ENCODE measurements at regions not wholly inside any gene's neighbourhood (a gene's known extent, or its start where the extent isn't known, plus 50 kb on each side); places are given as distances from the start of the nearest gene placed in this dataset.

- no peak overlapping the region for H3K27ac ChIP-seq (ENCODE audit: low read length)
- no peaks in the 10 kb centered on the region for H3F3A ChIP-seq (ENCODE audit: insufficient read depth, low read length, poor library complexity, severe bottlenecking)
- peaks cover 10% of the 10 kb centered on the region for H3K9me3 ChIP-seq (ENCODE audit: low read length)
- H2AFZ ChIP-seq (ENCODE audit: low read depth, low read length): no peak overlapping the region
- H3K27me3 ChIP-seq (ENCODE audit: insufficient read depth, low read depth, low read length): no peaks in the 10 kb centered on the region
- no peak for TF ChIP-seq RAD21 (conservative IDR thresholded peaks at IDR 0.05)
- H4K20me1 ChIP-seq (ENCODE audit: insufficient read depth): no peaks in the 10 kb centered on the region
- H3K9me2 ChIP-seq (ENCODE audit: insufficient read depth, low read length): no peaks in the 10 kb centered on the region
- H3K4me3 ChIP-seq (ENCODE audit: low read length): no peak overlapping the region
- H3K4me2 ChIP-seq (ENCODE audit: low read length): no peak overlapping the region
- no peak overlapping the region for H3K9ac ChIP-seq (ENCODE audit: low read length)
- H3K79me2 ChIP-seq (replicated peaks; ENCODE audit: insufficient read depth, low read length): no peaks in the 10 kb centered on the region
- no peaks in the 10 kb centered on the region for H3K36me3 ChIP-seq (ENCODE audit: insufficient read depth, low read length)
Measured at GRCh38 chr5:164420161-164420560, 914.7 kb downstream of the MAT2B start.

- H3K27me3 ChIP-seq (ENCODE audit: insufficient read depth, low read depth, low read length): no peaks in the 10 kb centered on the region
- H4K20me1 ChIP-seq (ENCODE audit: insufficient read depth): no peaks in the 10 kb centered on the region
- H3K27ac ChIP-seq (ENCODE audit: low read length): no peak overlapping the region
- H3K9ac ChIP-seq (ENCODE audit: low read length): no peak overlapping the region
- TF ChIP-seq SMC3 (conservative IDR thresholded peaks at IDR 0.05; ENCODE audit: poor library complexity): no peak
- peaks cover 12% of the 10 kb centered on the region for H3K9me3 ChIP-seq (ENCODE audit: low read length)
- no peak overlapping the region for H3K4me2 ChIP-seq (ENCODE audit: low read length)
- no peaks in the 10 kb centered on the region for H3K9me2 ChIP-seq (ENCODE audit: insufficient read depth, low read length)
- H3K79me2 ChIP-seq (replicated peaks; ENCODE audit: insufficient read depth, low read length): no peaks in the 10 kb centered on the region
- H3K36me3 ChIP-seq (ENCODE audit: insufficient read depth, low read length): no peaks in the 10 kb centered on the region
- H2AFZ ChIP-seq (ENCODE audit: low read depth, low read length): no peak overlapping the region
- no peaks in the 10 kb centered on the region for H3F3A ChIP-seq (ENCODE audit: insufficient read depth, low read length, poor library complexity, severe bottlenecking)
- no peak overlapping the region for H3K4me3 ChIP-seq (ENCODE audit: low read length)
Measured at GRCh38 chr5:164422400-164422799, 917.0 kb downstream of the MAT2B start.

GRCh38 chr5:164431634-164432304, 926.4 kb downstream of the MAT2B start:
- H3K9ac ChIP-seq (ENCODE audit: low read length): no peak overlapping the region
- H2AFZ ChIP-seq (ENCODE audit: low read depth, low read length): no peak overlapping the region
- no peak overlapping the region for H3K27ac ChIP-seq (ENCODE audit: low read length)
- H3K4me3 ChIP-seq (ENCODE audit: low read length): no peak overlapping the region
- TF ChIP-seq TAF1 (IDR thresholded peaks at IDR 0.05; ENCODE audit: low read depth) (no peak), CTCF (IDR thresholded peaks at IDR 0.05; ENCODE audit: poor library complexity, severe bottlenecking) (no peak), POLR2AphosphoS5 (IDR thresholded peaks at IDR 0.05) (no peak), EZH2 (IDR thresholded peaks at IDR 0.05; ENCODE audit: borderline replicate concordance, insufficient read depth, low read length, poor library complexity, severe bottlenecking) (no peak), EP300 (conservative IDR thresholded peaks at IDR 0.05; ENCODE audit: poor library complexity, severe bottlenecking) (no peak), SMC3 (conservative IDR thresholded peaks at IDR 0.05; ENCODE audit: poor library complexity) (no peak), REST (IDR thresholded peaks at IDR 0.05; ENCODE audit: borderline replicate concordance) (no peak), MXI1 (conservative IDR thresholded peaks at IDR 0.05; ENCODE audit: poor library complexity, severe bottlenecking) (no peak), RAD21 (conservative IDR thresholded peaks at IDR 0.05) (no peak)
- H3K9me3 ChIP-seq (ENCODE audit: low read length): no peaks in the 10 kb centered on the region
- H3K79me2 ChIP-seq (replicated peaks; ENCODE audit: insufficient read depth, low read length): no peaks in the 10 kb centered on the region
- no peaks in the 10 kb centered on the region for H3K9me2 ChIP-seq (ENCODE audit: insufficient read depth, low read length)
- no peak overlapping the region for H3K4me2 ChIP-seq (ENCODE audit: low read length)
- no peaks in the 10 kb centered on the region for H3F3A ChIP-seq (ENCODE audit: insufficient read depth, low read length, poor library complexity, severe bottlenecking)
- no peaks in the 10 kb centered on the region for H3K36me3 ChIP-seq (ENCODE audit: insufficient read depth, low read length)
- H3K27me3 ChIP-seq (ENCODE audit: insufficient read depth, low read depth, low read length): no peaks in the 10 kb centered on the region
- no peaks in the 10 kb centered on the region for H4K20me1 ChIP-seq (ENCODE audit: insufficient read depth)
